Brain microvascular endothelial cell (primary cell): ENCODE measurements at regions not wholly inside any gene's neighbourhood (a gene's known extent, or its start where the extent isn't known, plus 50 kb on each side); places are given as distances from the start of the nearest gene placed in this dataset.

ENCODE experiments used
- DNase-seq: peaks from one replicate; pipeline ENCODE4 v3.0.0-alpha.2; 2020
- H3K27ac ChIP-seq: fragments of 250-450 bp; sonication (Bioruptor Pico); 2 replicates; pipeline ENCODE4 v1.5.1; 2020; ENCODE audit warnings: mild to moderate bottlenecking, moderate library complexity
- H3K27me3 ChIP-seq: fragments of 250-450 bp; sonication (Bioruptor Pico); replicated peaks from 2 replicates; pipeline ENCODE4 v1.5.1; 2020; ENCODE audit warnings: mild to moderate bottlenecking
- H3K36me3 ChIP-seq: fragments of 250-450 bp; sonication (Bioruptor Pico); replicated peaks from 2 replicates; pipeline ENCODE4 v1.5.1; 2020; ENCODE audit warnings: mild to moderate bottlenecking
- H3K4me3 ChIP-seq: 2 replicates; pipeline ENCODE4 v1.5.1; 2011; ENCODE audit warnings: low read depth, mild to moderate bottlenecking, control low read depth, low read length, moderate library complexity
- in situ Hi-C: cut with HindIII; loops from 2 replicates; pipeline ENCODE4 v1.10.0; 2017; ENCODE audit warnings: low sequenced_read_pairs, low pct_ligation_motif_present
- TF ChIP-seq, protein P1 (sequence below): IDR thresholded peaks from 2 replicates; pipeline ENCODE4 v1.5.1; 2011; ENCODE audit warnings: low read depth, mild to moderate bottlenecking, moderate library complexity, low read length, control low read depth, inconsistent platforms; ENCODE audit errors: missing control alignments

DNA sequence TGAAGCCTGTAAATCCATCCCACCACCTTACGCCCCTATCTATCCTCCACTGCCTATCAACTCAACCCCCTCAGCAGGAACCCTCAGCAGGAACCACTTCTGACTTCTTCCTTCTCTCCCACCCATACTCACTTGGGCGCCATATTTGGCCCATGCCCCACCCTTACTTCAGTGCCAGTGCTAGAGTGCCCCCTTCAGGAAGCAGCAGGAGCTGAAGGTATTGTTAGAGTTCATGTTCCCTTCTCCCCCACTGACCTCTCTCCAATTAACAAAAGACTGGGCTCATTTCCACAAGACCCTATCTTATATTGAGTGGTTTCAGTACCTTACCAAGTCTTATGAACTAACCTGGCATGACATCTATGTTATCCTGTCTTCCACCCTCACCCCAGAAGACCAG lies 363.1 kb upstream of the SLIT2 start:
- no peaks in the 10 kb centered on the region for H3K27me3 ChIP-seq
- H3K4me3 ChIP-seq = no peak overlapping the region
- TF ChIP-seq, protein P1, sequence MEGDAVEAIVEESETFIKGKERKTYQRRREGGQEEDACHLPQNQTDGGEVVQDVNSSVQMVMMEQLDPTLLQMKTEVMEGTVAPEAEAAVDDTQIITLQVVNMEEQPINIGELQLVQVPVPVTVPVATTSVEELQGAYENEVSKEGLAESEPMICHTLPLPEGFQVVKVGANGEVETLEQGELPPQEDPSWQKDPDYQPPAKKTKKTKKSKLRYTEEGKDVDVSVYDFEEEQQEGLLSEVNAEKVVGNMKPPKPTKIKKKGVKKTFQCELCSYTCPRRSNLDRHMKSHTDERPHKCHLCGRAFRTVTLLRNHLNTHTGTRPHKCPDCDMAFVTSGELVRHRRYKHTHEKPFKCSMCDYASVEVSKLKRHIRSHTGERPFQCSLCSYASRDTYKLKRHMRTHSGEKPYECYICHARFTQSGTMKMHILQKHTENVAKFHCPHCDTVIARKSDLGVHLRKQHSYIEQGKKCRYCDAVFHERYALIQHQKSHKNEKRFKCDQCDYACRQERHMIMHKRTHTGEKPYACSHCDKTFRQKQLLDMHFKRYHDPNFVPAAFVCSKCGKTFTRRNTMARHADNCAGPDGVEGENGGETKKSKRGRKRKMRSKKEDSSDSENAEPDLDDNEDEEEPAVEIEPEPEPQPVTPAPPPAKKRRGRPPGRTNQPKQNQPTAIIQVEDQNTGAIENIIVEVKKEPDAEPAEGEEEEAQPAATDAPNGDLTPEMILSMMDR = peak; percentile 26
- DNase-seq = no peak
- in situ Hi-C loops = no loop called here
- no peak overlapping the region for H3K27ac ChIP-seq
- H3K36me3 ChIP-seq = no peaks in the 10 kb centered on the region

DNA sequence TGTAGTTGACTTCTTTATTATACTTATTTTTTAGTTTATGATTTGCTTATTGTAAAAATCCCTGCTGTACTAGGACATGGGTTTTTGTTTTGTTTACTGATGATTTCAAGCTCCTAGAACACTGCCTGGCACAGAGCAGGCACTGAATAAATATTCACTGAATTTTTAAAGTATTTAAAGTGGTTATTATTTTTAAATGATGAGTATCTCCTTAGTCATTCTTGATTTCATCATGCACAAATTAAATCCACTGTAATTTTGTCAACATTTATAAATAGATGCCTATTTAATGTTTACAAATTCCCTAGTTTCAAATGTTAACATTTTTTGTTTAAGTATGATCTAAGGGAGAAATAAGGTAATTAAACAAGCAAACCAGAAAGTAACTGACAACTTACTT lies 367.9 kb upstream of the SLIT2 start:
- Histone ChIP-seq H3K4me3 (no peak overlapping the region), H3K27ac (no peak overlapping the region), H3K36me3 (no peaks in the 10 kb centered on the region), H3K27me3 (no peaks in the 10 kb centered on the region)
- TF ChIP-seq, protein P1 = no peak
- in situ Hi-C loops = no loop called here
- DNase-seq = no peak

DNA sequence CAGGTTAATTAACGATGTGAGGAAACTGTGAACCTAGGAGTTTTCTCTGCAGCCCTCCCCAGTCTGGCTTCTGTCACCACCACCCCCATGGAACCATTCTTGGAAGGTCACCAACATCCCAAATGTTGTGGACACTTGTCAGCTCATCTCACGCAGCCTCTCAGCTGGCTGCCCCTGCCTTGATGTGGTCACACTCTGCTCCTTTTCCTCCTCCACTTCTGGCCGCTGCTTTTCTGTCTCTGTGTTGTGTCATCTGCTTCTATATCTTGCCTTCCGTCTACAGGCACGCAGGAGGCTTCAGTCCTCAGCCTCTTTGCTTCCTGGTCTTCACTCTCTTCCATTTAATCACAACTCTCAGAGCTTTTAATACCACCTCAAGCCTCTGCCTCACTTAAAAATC lies 371.5 kb upstream of the SLIT2 start:
- in situ Hi-C loops = no loop called here
- Histone ChIP-seq H3K4me3 (no peak overlapping the region), H3K27ac (no peak overlapping the region), H3K36me3 (no peaks in the 10 kb centered on the region), H3K27me3 (no peaks in the 10 kb centered on the region)
- TF ChIP-seq, protein P1 = no peak
- no peak for DNase-seq

DNA sequence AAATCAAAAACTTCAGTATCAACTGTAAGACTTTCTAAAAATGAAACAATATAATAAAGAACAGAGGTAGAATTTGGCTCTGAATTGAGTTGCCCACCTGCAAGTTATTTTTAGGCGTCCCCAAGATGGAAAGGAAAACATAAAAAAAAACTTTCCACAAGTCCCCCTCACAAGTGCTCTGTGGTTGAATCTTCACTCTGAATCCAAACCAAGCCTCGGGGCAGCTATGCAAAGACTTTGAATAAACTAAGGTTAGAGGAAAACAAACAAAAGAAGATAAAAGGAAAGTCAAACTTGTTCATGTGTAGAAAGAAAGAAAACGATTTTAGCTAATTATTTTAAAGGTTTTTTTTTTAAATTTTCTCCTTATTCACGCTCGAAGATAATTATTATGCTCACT lies 372.4 kb upstream of the SLIT2 start:
- H3K27me3 ChIP-seq = no peaks in the 10 kb centered on the region
- TF ChIP-seq, protein P1 = no peak
- no peak overlapping the region for H3K27ac ChIP-seq
- no peak overlapping the region for H3K4me3 ChIP-seq
- no peak for DNase-seq
- in situ Hi-C loops = no loop called here
- H3K36me3 ChIP-seq = no peaks in the 10 kb centered on the region

DNA sequence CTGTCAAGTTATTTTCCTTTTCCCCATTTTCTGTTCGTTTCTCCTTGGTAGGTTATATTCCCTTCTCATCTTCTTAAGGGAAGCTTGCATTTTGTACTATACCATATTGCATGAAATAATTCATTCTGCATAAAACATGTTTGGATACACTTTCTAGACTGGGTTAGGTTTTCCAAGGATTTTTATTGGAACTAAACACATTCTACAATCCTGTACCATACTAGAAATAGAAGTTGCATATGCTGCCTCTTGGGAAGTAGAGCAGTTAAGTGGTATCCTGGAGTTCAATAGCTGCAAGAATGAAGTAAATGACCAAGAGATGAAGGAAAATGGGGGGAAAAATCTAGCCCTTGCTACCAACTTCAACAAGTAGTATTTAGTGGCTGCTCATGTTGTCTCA lies 393.7 kb upstream of the SLIT2 start:
- Histone ChIP-seq H3K27me3 (no peaks in the 10 kb centered on the region), H3K27ac (no peak overlapping the region)

DNA sequence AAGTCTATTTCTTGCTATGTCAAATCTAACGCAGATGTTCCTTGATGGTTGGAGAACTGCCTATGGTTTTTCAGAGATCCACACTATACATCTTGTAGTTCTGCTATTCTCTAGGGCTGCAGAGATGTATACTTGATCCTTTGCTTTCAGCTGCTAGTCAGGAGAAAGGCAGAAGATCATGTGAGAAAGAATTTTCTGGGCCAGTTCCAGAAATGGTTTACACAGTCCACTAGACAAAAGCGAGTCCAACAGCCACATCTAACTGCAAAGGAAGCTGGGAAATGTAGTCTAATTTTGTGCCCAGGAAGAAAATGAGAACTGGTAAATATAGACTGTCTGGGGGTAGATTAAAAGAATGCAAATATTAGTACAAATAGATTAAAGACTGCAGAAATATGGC lies 394.3 kb upstream of the SLIT2 start:
- TF ChIP-seq, protein P1 = no peak
- Histone ChIP-seq H3K36me3 (no peaks in the 10 kb centered on the region), H3K27ac (no peak overlapping the region), H3K4me3 (no peak overlapping the region), H3K27me3 (no peaks in the 10 kb centered on the region)
- in situ Hi-C loops = no loop called here
- peak; percentile 25 for DNase-seq

More for the DNA sequence above, 393.7 kb upstream of the SLIT2 start:
- H3K4me3 ChIP-seq = no peak overlapping the region
- in situ Hi-C loops = no loop called here
- H3K36me3 ChIP-seq = no peaks in the 10 kb centered on the region
- TF ChIP-seq, protein P1 = no peak
- DNase-seq = no peak
